Liver (tissue), 8 donors: ENCODE measurements at regions not wholly inside any gene's neighbourhood (a gene's known extent, or its start where the extent isn't known, plus 50 kb on each side); places are given as distances from the start of the nearest gene placed in this dataset.

Source experiments
- DNase-seq: peaks from one replicate; pipeline ENCODE4 v3.0.0-alpha.2; 2017; ENCODE audit warnings: low spot score
- H3K27ac ChIP-seq, 2 donors: one replicate each; pipeline ENCODE4 v1.7.0; 2013; ENCODE audit warnings: inconsistent platforms in 2 of 2, low read length in 2 of 2, control low read depth in 1 of 2, low read depth in 1 of 2, mild to moderate bottlenecking in 1 of 2
- H3K27me3 ChIP-seq, 4 donors: one replicate each; pipeline versions ENCODE4 v1.6.1 to v1.7.0; 2013; ENCODE audit warnings: low read length in 3 of 4, inconsistent platforms in 1 of 4, mild to moderate bottlenecking in 1 of 4, moderate library complexity in 1 of 4; ENCODE audit not compliant: control insufficient read depth in 4 of 4, insufficient read depth in 4 of 4
- H3K36me3 ChIP-seq, 4 donors: one replicate each; pipeline versions ENCODE4 v1.6.1 to v1.7.0; 2013; ENCODE audit warnings: low read length in 3 of 4, mild to moderate bottlenecking in 3 of 4, low read depth in 1 of 4, moderate library complexity in 1 of 4; ENCODE audit not compliant: control insufficient read depth in 4 of 4, insufficient read depth in 3 of 4
- H3K4me1 ChIP-seq, 4 donors: one replicate each; pipeline versions ENCODE4 v1.6.1 to v1.7.0; 2013; ENCODE audit warnings: low read length in 3 of 4, mild to moderate bottlenecking in 3 of 4, moderate library complexity in 1 of 4; ENCODE audit not compliant: control insufficient read depth in 4 of 4, insufficient read depth in 4 of 4
- H3K4me3 ChIP-seq, 3 donors: one replicate each; pipeline versions ENCODE4 v1.6.1 to v1.7.0; 2013; ENCODE audit warnings: low read length in 3 of 3, control low read depth in 1 of 3, low read depth in 1 of 3, mild to moderate bottlenecking in 1 of 3
- H3K9ac ChIP-seq, 2 donors: one replicate each; pipeline ENCODE4 v1.7.0; 2013; ENCODE audit warnings: low read length in 2 of 2, mild to moderate bottlenecking in 2 of 2, moderate library complexity in 2 of 2, control low read depth in 1 of 2, low read depth in 1 of 2
- H3K9me3 ChIP-seq, 4 donors: one replicate each; pipeline versions ENCODE4 v1.6.1 to v1.7.0; 2013; ENCODE audit warnings: low read length in 3 of 4; ENCODE audit not compliant: control insufficient read depth in 4 of 4
- EGR1 ChIP-seq, 2 donors: IDR thresholded peaks; 2 replicates each; pipeline ENCODE4 v1.6.1; 2016 to 2018; ENCODE audit warnings: antibody characterized with exemption in 2 of 2, low read depth in 2 of 2
- FOXA1 ChIP-seq: IDR thresholded peaks from 2 replicates; pipeline ENCODE4 v1.6.1; 2016; ENCODE audit warnings: antibody characterized with exemption
- GABPA ChIP-seq, 2 donors: IDR thresholded peaks in 1 of 2; conservative IDR thresholded peaks in 1 of 2; 2 replicates each; pipeline ENCODE4 v1.6.1; 2016; ENCODE audit warnings: antibody characterized with exemption in 2 of 2, mild to moderate bottlenecking in 1 of 2, moderate library complexity in 1 of 2
- HNF4G ChIP-seq: IDR thresholded peaks from 2 replicates; pipeline ENCODE4 v1.6.1; 2016; ENCODE audit warnings: antibody characterized with exemption
- JUND ChIP-seq, 2 donors: IDR thresholded peaks; 2 replicates each; pipeline ENCODE4 v1.6.1; 2016; ENCODE audit warnings: antibody characterized with exemption in 2 of 2
- NR2F2 ChIP-seq: IDR thresholded peaks from 2 replicates; pipeline ENCODE4 v1.6.1; 2016; ENCODE audit warnings: antibody characterized with exemption
- RAD21 ChIP-seq, 2 donors: IDR thresholded peaks; 2 replicates each; pipeline ENCODE4 v1.6.1; 2016; ENCODE audit warnings: antibody characterized with exemption in 2 of 2, mild to moderate bottlenecking in 2 of 2
- RXRA ChIP-seq, 2 donors: IDR thresholded peaks; 2 replicates each; pipeline ENCODE4 v1.6.1; 2017 to 2018; ENCODE audit warnings: antibody characterized with exemption in 2 of 2, mild to moderate bottlenecking in 1 of 2
- SP1 ChIP-seq: IDR thresholded peaks from 2 replicates; pipeline ENCODE4 v1.6.1; 2018; ENCODE audit warnings: antibody characterized with exemption, mild to moderate bottlenecking
- TAF1 ChIP-seq: conservative IDR thresholded peaks from 2 replicates; pipeline ENCODE4 v1.6.1; 2016; ENCODE audit warnings: antibody characterized with exemption, mild to moderate bottlenecking
- YY1 ChIP-seq: IDR thresholded peaks from 2 replicates; pipeline ENCODE4 v1.6.1; 2016; ENCODE audit warnings: antibody characterized with exemption, mild to moderate bottlenecking
- WGBS: extraction: QIAGEN DNeasy Blood & Tissue Kit; methylation state at CpG from one replicate; pipeline ENCODE4 v1.1.7; 2013; 5-methylcytosine and 5-hydroxymethylcytosine counted together
- TF ChIP-seq, protein P1 (sequence below): IDR thresholded peaks from 2 replicates; pipeline ENCODE4 v1.6.1; 2016; ENCODE audit warnings: antibody characterized with exemption, mild to moderate bottlenecking
- TF ChIP-seq, protein P2 (sequence below): fragments of 150-350 bp; IDR thresholded peaks from 2 replicates; pipeline ENCODE4 v1.5.1; 2017; ENCODE audit warnings: improper control_type of control experiment, low read depth, low read length; ENCODE audit not compliant: missing input control
- TF ChIP-seq, protein P3 (sequence below): IDR thresholded peaks from 2 replicates; pipeline ENCODE4 v1.6.1; 2016; ENCODE audit warnings: antibody characterized with exemption
- TF ChIP-seq, protein P4 (sequence below): IDR thresholded peaks from 2 replicates; pipeline ENCODE4 v1.6.1; 2016; ENCODE audit warnings: antibody characterized with exemption
- donor health status: healthy.
- donor health status: healthy.
- donor health status: healthy.
- donor health status: healthy.
- donor health status: healthy.

DNA sequence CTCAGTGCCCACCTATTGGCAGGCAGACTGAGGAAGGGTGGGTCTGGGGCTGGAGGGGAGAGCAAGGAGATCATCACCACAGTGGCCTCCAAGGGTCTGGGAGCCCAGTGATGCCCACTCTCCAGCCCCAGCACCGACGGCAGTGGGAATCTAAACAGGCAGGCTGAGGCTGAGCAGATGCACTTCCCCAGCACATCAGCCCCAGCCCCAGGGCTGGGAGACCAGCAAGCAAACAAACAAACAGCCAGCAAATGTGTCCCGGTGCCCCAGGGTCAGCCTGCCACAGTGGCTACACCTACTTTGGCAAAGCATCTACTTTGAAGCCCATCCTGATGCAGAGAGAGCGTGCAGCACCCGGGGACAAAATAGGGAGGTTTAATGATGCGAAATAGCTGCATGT lies 216.3 kb upstream of the ZC3H12A start:
- peaks cover 3 to 8% (median 6%) of the 10 kb centered on the region in 4 donors for H3K27me3 ChIP-seq
- DNase-seq, result no peak
- no peak overlapping the region for H3K27ac ChIP-seq
- no peaks in the 10 kb centered on the region for H3K36me3 ChIP-seq
- 30% methylated on average over 6 of the region's 6 CpGs for WGBS
- H3K9me3 ChIP-seq, result no peaks in the 10 kb centered on the region
- H3K9ac ChIP-seq, result no peak overlapping the region
- no peak overlapping the region for H3K4me3 ChIP-seq
- TF ChIP-seq, protein P1, sequence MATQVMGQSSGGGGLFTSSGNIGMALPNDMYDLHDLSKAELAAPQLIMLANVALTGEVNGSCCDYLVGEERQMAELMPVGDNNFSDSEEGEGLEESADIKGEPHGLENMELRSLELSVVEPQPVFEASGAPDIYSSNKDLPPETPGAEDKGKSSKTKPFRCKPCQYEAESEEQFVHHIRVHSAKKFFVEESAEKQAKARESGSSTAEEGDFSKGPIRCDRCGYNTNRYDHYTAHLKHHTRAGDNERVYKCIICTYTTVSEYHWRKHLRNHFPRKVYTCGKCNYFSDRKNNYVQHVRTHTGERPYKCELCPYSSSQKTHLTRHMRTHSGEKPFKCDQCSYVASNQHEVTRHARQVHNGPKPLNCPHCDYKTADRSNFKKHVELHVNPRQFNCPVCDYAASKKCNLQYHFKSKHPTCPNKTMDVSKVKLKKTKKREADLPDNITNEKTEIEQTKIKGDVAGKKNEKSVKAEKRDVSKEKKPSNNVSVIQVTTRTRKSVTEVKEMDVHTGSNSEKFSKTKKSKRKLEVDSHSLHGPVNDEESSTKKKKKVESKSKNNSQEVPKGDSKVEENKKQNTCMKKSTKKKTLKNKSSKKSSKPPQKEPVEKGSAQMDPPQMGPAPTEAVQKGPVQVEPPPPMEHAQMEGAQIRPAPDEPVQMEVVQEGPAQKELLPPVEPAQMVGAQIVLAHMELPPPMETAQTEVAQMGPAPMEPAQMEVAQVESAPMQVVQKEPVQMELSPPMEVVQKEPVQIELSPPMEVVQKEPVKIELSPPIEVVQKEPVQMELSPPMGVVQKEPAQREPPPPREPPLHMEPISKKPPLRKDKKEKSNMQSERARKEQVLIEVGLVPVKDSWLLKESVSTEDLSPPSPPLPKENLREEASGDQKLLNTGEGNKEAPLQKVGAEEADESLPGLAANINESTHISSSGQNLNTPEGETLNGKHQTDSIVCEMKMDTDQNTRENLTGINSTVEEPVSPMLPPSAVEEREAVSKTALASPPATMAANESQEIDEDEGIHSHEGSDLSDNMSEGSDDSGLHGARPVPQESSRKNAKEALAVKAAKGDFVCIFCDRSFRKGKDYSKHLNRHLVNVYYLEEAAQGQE, result no peak
- TF ChIP-seq EGR1 (IDR thresholded peaks at IDR 0.05; ENCODE audit: low read depth in 2 of 2), result no peak
- no peak for TF ChIP-seq HNF4G
- peaks cover 0 to 3% (median 0%) of the 10 kb centered on the region in 4 donors for H3K4me1 ChIP-seq

DNA sequence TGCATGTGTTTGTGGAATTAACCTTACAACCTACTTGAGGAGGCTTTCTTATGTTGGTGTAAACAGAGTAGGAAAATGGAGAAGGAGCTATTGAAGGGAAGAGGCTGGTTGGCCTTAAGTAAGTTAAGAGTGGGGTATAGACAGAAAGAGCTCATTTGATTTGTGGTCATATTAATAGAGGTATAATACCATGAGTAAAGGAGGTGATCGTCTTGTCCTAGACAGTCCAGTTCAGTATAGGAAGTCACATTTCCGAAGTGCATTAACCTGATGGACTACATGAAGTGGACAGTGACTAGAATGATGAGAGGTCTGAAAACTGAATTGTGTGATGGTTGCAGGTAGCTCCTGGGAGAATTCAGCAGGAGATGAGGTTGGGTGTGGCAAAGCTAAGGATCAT lies 215.4 kb upstream of the ZC3H12A start:
- Histone ChIP-seq H3K4me1 (peaks cover 0 to 3% (median 0%) of the 10 kb centered on the region in 4 donors), H3K9ac (no peak overlapping the region), H3K4me3 (no peak overlapping the region), H3K9me3 (peaks cover 0 to 3% (median under 1%) of the 10 kb centered on the region in 4 donors), H3K36me3 (no peaks in the 10 kb centered on the region), H3K27ac (no peak overlapping the region), H3K27me3 (peaks cover 5 to 8% (median 6%) of the 10 kb centered on the region in 4 donors)
- no peak for TF ChIP-seq RXRA (IDR thresholded peaks at IDR 0.05)
- TF ChIP-seq FOXA1, result no peak
- TF ChIP-seq SP1, result no peak
- no peak for TF ChIP-seq TAF1
- TF ChIP-seq GABPA (IDR thresholded peaks at IDR 0.05 in 1 of 2, conservative IDR thresholded peaks at IDR 0.05 in 1 of 2), result no peak
- TF ChIP-seq EGR1 (IDR thresholded peaks at IDR 0.05; ENCODE audit: low read depth in 2 of 2), result no peak
- no peak for TF ChIP-seq YY1
- TF ChIP-seq, protein P1, result no peak
- TF ChIP-seq HNF4G, result no peak
- TF ChIP-seq, protein P2, sequence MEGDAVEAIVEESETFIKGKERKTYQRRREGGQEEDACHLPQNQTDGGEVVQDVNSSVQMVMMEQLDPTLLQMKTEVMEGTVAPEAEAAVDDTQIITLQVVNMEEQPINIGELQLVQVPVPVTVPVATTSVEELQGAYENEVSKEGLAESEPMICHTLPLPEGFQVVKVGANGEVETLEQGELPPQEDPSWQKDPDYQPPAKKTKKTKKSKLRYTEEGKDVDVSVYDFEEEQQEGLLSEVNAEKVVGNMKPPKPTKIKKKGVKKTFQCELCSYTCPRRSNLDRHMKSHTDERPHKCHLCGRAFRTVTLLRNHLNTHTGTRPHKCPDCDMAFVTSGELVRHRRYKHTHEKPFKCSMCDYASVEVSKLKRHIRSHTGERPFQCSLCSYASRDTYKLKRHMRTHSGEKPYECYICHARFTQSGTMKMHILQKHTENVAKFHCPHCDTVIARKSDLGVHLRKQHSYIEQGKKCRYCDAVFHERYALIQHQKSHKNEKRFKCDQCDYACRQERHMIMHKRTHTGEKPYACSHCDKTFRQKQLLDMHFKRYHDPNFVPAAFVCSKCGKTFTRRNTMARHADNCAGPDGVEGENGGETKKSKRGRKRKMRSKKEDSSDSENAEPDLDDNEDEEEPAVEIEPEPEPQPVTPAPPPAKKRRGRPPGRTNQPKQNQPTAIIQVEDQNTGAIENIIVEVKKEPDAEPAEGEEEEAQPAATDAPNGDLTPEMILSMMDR, result no peak
- TF ChIP-seq, protein P3, sequence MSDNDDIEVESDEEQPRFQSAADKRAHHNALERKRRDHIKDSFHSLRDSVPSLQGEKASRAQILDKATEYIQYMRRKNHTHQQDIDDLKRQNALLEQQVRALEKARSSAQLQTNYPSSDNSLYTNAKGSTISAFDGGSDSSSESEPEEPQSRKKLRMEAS, result no peak
- TF ChIP-seq JUND (IDR thresholded peaks at IDR 0.05), result no peak
- TF ChIP-seq NR2F2, result no peak
- TF ChIP-seq, protein P4, sequence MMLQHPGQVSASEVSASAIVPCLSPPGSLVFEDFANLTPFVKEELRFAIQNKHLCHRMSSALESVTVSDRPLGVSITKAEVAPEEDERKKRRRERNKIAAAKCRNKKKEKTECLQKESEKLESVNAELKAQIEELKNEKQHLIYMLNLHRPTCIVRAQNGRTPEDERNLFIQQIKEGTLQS, result no peak
- TF ChIP-seq RAD21 (IDR thresholded peaks at IDR 0.05), result no peak
- 49% methylated on average over 2 of the region's 2 CpGs for WGBS
- no peak for DNase-seq
